ENCODE measurements at regions not wholly inside any gene's neighbourhood (a gene's known extent, or its start where the extent isn't known, plus 50 kb on each side); places are given as distances from the start of the nearest gene placed in this dataset.
"Not testable (repeated sequence)": the region's sequence is repeated elsewhere in the genome, so short reads cannot be mapped to it uniquely, and the experiment has no call there.

- Histone ChIP-seq H3K9me3 (ENCODE audit: insufficient read depth, low read depth, low read length) (no peaks in the 10 kb centered on the region), H3K27me3 (ENCODE audit: insufficient read depth, low read length) (no peaks in the 10 kb centered on the region), H3K9ac (ENCODE audit: low read depth, low read length) (no peak overlapping the region), H3K27ac (ENCODE audit: low read depth, low read length) (no peak overlapping the region), H3K4me3 (ENCODE audit: low read length) (no peak overlapping the region), H3K36me3 (ENCODE audit: insufficient read depth, low read length) (peaks cover 5% of the 10 kb centered on the region; the same call in 1 of the 2 replicates), H3K4me1 (ENCODE audit: insufficient read depth, low read length) (0 out of 2 replicates have a peak, but pooled peaks cover 4% of the 10 kb centered on the region)
- WGBS = 94% methylated on average over 17 of the region's 18 CpGs
Measured at GRCh38 chr14:89469210-89470198, 52.5 kb upstream of the FOXN3 start.

DNA sequence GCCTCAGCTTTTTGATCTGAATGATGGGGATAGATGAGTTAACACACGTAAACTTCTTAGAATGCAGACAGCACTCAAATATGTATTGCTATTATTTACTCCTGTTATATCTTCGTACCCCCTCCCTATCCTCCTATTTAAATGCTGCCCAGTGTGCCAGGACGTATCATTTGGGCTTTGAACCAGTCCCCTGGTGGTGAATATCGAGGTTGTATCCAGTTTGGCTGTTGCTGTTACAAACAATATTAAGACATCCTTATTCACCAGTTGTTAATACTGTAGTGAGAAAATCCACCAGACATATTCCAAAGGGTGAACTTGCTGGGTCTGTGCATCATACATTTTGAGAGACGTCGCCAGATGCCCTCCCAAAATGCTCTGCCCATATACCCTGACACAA lies 51.5 kb upstream of the FOXN3 start:
- Histone ChIP-seq H3K9ac (ENCODE audit: low read depth, low read length) (no peak overlapping the region), H3K4me1 (ENCODE audit: insufficient read depth, low read length) (0 out of 2 replicates have a peak, but pooled peaks cover 4% of the 10 kb centered on the region), H3K27ac (ENCODE audit: low read depth, low read length) (no peak overlapping the region), H3K27me3 (ENCODE audit: insufficient read depth, low read length) (no peaks in the 10 kb centered on the region), H3K9me3 (ENCODE audit: insufficient read depth, low read depth, low read length) (no peaks in the 10 kb centered on the region), H3K36me3 (ENCODE audit: insufficient read depth, low read length) (peaks cover 5% of the 10 kb centered on the region; the same call in 1 of the 2 replicates), H3K4me3 (ENCODE audit: low read length) (no peak overlapping the region)
- WGBS = 97% methylated on average over 5 of the region's 6 CpGs

GRCh38 chr14:89468030-89468429 lies 51.0 kb upstream of the FOXN3 start:
- H3K4me1 ChIP-seq (ENCODE audit: insufficient read depth, low read length); H3K27ac ChIP-seq (ENCODE audit: low read depth, low read length); H3K27me3 ChIP-seq (ENCODE audit: insufficient read depth, low read length); H3K36me3 ChIP-seq (ENCODE audit: insufficient read depth, low read length); H3K4me3 ChIP-seq (ENCODE audit: low read length); H3K9me3 ChIP-seq (ENCODE audit: insufficient read depth, low read depth, low read length); H3K9ac ChIP-seq (ENCODE audit: low read depth, low read length): not testable (repeated sequence)
- 96% methylated on average over 6 of the region's 6 CpGs for WGBS

GRCh38 chr14:89466944-89467343 lies 49.9 kb upstream of the FOXN3 start:
- no peak overlapping the region for H3K27ac ChIP-seq (ENCODE audit: low read depth, low read length)
- 90% methylated on average over 14 of the region's 14 CpGs for WGBS

More at GRCh38 chr14:89466944-89467343, 49.9 kb upstream of the FOXN3 start:
- H3K36me3 ChIP-seq (ENCODE audit: insufficient read depth, low read length) = peaks cover 5% of the 10 kb centered on the region; the same call in 1 of the 2 replicates
- H3K4me1 ChIP-seq (ENCODE audit: insufficient read depth, low read length) = 0 out of 2 replicates have a peak, but pooled peaks cover 4% of the 10 kb centered on the region
- no peak overlapping the region for H3K4me3 ChIP-seq (ENCODE audit: low read length)
- H3K9ac ChIP-seq (ENCODE audit: low read depth, low read length) = no peak overlapping the region
- no peaks in the 10 kb centered on the region for H3K27me3 ChIP-seq (ENCODE audit: insufficient read depth, low read length)
- H3K9me3 ChIP-seq (ENCODE audit: insufficient read depth, low read depth, low read length) = no peaks in the 10 kb centered on the region

All from HUES64 (cell line).